Activated naive CD4-positive, alpha-beta T cell treated with anti-CD3 and anti-CD28 coated beads, Interleukin-2, amount 50 U/mL, for 72 hours (primary cell): ENCODE measurements at regions not wholly inside any gene's neighbourhood (a gene's known extent, or its start where the extent isn't known, plus 50 kb on each side); places are given as distances from the start of the nearest gene placed in this dataset.
A peak's percentile ranks its signal among the peaks of the same experiment; 100 is the strongest.
"Not testable (repeated sequence)": the region's sequence is repeated elsewhere in the genome, so short reads cannot be mapped to it uniquely, and the experiment has no call there.

Experiments
- ATAC-seq, 2 donors: fragments of 150-1000 bp; cut with Tn5 transposase; 2 replicates each; pipeline ENCODE4 v1.10.0; 2021; ENCODE audit warnings: mild to moderate bottlenecking in 2 of 2, moderate library complexity in 2 of 2
- DNase-seq, 2 donors: peaks; one replicate each; pipeline ENCODE4 v3.0.0; 2021 to 2022; ENCODE audit warnings: low spot score in 2 of 2
- H3K27ac Mint-ChIP-seq, 2 donors: one replicate each; pipeline ENCODE4 v1.8.0; 2022; ENCODE audit warnings: mild to moderate bottlenecking in 2 of 2, mixed read lengths in 2 of 2
- H3K36me3 Mint-ChIP-seq, 2 donors: one replicate each; pipeline ENCODE4 v1.8.0; 2022; ENCODE audit warnings: mixed read lengths in 2 of 2
- H3K9me3 Mint-ChIP-seq, 2 donors: one replicate each; pipeline ENCODE4 v1.8.0; 2022; ENCODE audit warnings: mixed read lengths in 2 of 2

- no peak for ATAC-seq
These were observed 766.9 kb upstream of the PCDH10 start for GRCh38 chr4:132382243-132382642.

DNA sequence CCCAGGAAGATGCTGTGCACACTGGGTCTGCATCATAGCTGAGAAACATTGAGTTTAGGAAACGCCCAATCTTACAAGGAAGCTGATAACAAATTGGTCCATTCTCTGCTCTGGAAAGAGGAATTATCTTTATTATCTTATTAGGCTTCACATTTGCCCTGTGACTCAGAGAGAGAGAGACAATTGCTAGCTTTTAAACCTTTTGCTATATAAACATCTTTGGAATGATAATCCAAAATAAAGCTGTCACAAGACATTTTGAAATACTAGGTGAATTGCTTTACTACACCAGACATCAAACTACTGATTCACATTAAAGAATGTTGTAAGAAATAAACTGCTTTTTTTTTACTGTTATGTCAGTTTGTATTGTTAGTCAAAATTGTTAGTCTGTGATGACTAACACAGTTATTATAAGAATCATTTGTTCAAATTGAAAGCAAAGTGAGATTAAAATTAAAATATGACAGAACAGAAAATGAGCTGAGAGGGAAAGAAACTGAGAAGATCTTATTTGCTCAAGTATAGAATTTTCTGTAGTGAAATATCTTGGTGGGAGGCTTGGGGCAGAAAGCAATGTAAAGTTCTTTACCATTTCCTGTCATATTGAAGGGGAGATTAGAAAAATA, 765.4 kb upstream of the PCDH10 start:
- H3K36me3 Mint-ChIP-seq, result no peaks in the 10 kb centered on the region
- peaks cover 14 to 17% of the 10 kb centered on the region in 2 donors for H3K9me3 Mint-ChIP-seq
- H3K27ac Mint-ChIP-seq, result no peak overlapping the region
- no peak for DNase-seq
- ATAC-seq, result no peak

More at GRCh38 chr4:132382243-132382642, 766.9 kb upstream of the PCDH10 start:
- Mint-ChIP-seq H3K27ac (no peak overlapping the region), H3K9me3 (peaks cover 14 to 17% of the 10 kb centered on the region in 2 donors), H3K36me3 (no peaks in the 10 kb centered on the region)
- no peak for DNase-seq

- H3K36me3 Mint-ChIP-seq, result no peaks in the 10 kb centered on the region
- H3K9me3 Mint-ChIP-seq, result peaks cover 13 to 14% of the 10 kb centered on the region in 2 donors
- no peak for ATAC-seq
- H3K27ac Mint-ChIP-seq, result no peak overlapping the region
- DNase-seq, result no peak
These were observed 764.4 kb upstream of the PCDH10 start for GRCh38 chr4:132384709-132385108.

DNA sequence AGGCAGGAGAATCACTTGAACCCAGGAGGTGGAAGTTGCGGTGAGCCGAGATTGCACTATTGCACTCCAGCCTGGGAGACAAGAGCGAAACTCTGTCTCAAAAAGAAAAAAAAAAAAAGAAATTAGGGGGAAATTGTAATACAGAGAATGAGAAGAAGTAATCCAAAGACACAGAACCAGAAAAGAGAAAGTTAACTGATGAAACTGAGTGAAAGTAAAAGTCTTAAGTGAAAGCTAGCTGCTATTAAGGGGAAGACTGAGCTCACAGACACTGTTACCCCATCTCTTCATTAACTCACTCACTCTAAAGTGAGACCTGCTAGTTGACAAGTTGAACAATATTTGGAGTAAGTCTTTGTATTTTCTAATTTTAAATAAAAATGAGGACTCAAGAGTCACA, 763.0 kb upstream of the PCDH10 start:
- H3K36me3 Mint-ChIP-seq, result no peaks in the 10 kb centered on the region

GRCh38 chr4:132387060-132387459, 762.0 kb upstream of the PCDH10 start:
- no peak overlapping the region for H3K27ac Mint-ChIP-seq
- H3K9me3 Mint-ChIP-seq, result peaks cover 5 to 9% of the 10 kb centered on the region in 2 donors
- no peaks in the 10 kb centered on the region for H3K36me3 Mint-ChIP-seq
- DNase-seq, result no peak
- no peak for ATAC-seq

More for the DNA sequence above, 763.0 kb upstream of the PCDH10 start:
- Mint-ChIP-seq H3K9me3 (peaks cover 9% of the 10 kb centered on the region in 2 donors), H3K27ac (no peak overlapping the region)
- ATAC-seq (no peak), DNase-seq (no peak)

DNA sequence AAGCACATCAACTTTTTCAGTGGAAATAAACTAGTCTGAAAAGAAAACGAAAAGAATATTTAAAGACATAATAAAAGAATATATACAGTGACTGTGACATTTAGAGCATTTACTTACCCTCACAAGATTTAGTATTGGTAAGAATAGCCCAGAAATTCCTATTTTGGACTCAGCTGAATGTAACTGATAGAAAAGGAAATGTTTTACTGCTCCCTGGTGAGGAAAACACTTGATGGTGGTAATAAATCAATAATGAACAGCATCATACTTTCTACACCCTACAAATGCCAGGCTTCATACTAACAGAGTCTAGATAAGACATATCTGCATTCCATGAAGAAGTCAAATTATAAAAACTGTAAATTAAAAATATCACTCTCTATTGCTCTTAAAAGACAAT, 753.5 kb upstream of the PCDH10 start:
- DNase-seq, result no peak
- H3K9me3 Mint-ChIP-seq, result peaks cover under 1 to 8% of the 10 kb centered on the region in 2 donors
- H3K36me3 Mint-ChIP-seq, result no peaks in the 10 kb centered on the region
- no peak overlapping the region for H3K27ac Mint-ChIP-seq
- ATAC-seq, result no peak

- DNase-seq, result no peak
- H3K27ac Mint-ChIP-seq, result no peak overlapping the region
- H3K9me3 Mint-ChIP-seq, result peaks cover 8 to 15% of the 10 kb centered on the region in 2 donors
- no peaks in the 10 kb centered on the region for H3K36me3 Mint-ChIP-seq
- ATAC-seq, result no peak
These were observed 752.5 kb upstream of the PCDH10 start for GRCh38 chr4:132396636-132397035.

- DNase-seq (no peak), ATAC-seq (no peak)
- H3K27ac Mint-ChIP-seq, result no peak overlapping the region
- H3K9me3 Mint-ChIP-seq, result peaks cover 20 to 21% of the 10 kb centered on the region in 2 donors
- H3K36me3 Mint-ChIP-seq, result no peaks in the 10 kb centered on the region
These were observed 731.9 kb upstream of the PCDH10 start for GRCh38 chr4:132417220-132417619.

- DNase-seq, result no peak
- no peak for ATAC-seq
- Mint-ChIP-seq H3K36me3 (no peaks in the 10 kb centered on the region), H3K27ac (no peak overlapping the region), H3K9me3 (peaks cover 5 to 9% of the 10 kb centered on the region in 2 donors)
These were observed 722.0 kb upstream of the PCDH10 start for GRCh38 chr4:132427125-132427524.

GRCh38 chr4:132437117-132437516, 712.0 kb upstream of the PCDH10 start:
- DNase-seq (no peak), ATAC-seq (no peak)
- Mint-ChIP-seq H3K36me3 (no peaks in the 10 kb centered on the region), H3K9me3 (peaks cover 4 to 8% of the 10 kb centered on the region in 2 donors), H3K27ac (no peak overlapping the region)

GRCh38 chr4:132445386-132445785, 703.7 kb upstream of the PCDH10 start:
- Mint-ChIP-seq H3K27ac (no peak overlapping the region), H3K9me3 (peaks cover 11 to 26% of the 10 kb centered on the region in 2 donors), H3K36me3 (peaks cover 0 to 6% of the 10 kb centered on the region in 2 donors)
- DNase-seq (no peak), ATAC-seq (no peak)

- Mint-ChIP-seq H3K36me3 (peaks cover 0 to 12% of the 10 kb centered on the region in 2 donors), H3K9me3 (peaks cover 10 to 23% of the 10 kb centered on the region in 2 donors)
- not testable (repeated sequence) for H3K27ac Mint-ChIP-seq, ATAC-seq, DNase-seq
These were observed 691.1 kb upstream of the PCDH10 start for GRCh38 chr4:132457987-132458386.

DNA sequence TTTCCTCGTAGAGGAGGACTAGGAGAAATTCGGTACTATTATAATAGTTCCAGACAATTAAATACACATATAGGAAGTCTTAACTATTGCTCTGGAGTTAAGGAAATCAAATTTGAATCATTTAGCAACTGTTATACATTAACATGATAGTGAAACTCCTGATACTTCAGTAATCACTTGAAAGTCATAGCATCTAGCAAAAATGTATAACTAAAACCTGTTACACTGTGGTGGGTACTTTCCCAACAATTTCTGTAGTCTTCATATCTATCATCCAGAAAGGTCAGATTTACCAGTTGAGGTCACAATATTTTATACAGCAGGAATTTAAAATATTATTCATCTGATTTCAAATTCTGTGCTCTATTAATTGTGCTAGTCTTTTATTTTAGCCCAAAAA, 669.6 kb upstream of the PCDH10 start:
- H3K27ac Mint-ChIP-seq, result no peak overlapping the region
- H3K36me3 Mint-ChIP-seq, result no peaks in the 10 kb centered on the region
- ATAC-seq, result no peak
- H3K9me3 Mint-ChIP-seq, result peaks cover 4 to 7% of the 10 kb centered on the region in 2 donors
- no peak for DNase-seq

- no peak for ATAC-seq
- Mint-ChIP-seq H3K36me3 (no peaks in the 10 kb centered on the region), H3K27ac (no peak overlapping the region), H3K9me3 (peaks cover 8 to 14% of the 10 kb centered on the region in 2 donors)
- no peak for DNase-seq
These were observed 660.5 kb upstream of the PCDH10 start for GRCh38 chr4:132488555-132488954.

DNA sequence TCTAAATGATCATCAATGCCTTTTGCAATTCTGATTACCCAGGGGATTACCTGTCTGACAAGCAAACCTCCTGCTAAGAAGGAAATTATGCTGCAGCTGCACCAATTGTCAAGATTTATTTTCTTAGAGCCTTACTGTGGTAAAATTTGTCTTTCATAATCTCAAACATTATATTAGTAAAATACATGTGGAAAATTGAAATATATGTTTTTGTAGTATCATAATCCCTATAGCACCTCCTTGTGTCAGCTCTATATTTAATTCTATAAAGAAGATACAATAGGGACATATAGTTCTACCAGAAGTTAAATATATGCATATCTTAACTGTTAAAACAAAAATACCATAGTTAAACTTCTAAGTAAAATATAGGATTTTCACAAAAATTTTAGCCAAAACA, 655.6 kb upstream of the PCDH10 start:
- DNase-seq, result no peak
- H3K27ac Mint-ChIP-seq, result no peak overlapping the region

GRCh38 chr4:132495267-132495812, 653.8 kb upstream of the PCDH10 start:
- DNase-seq, H3K27ac Mint-ChIP-seq, ATAC-seq, H3K36me3 Mint-ChIP-seq: not testable (repeated sequence)
- H3K9me3 Mint-ChIP-seq, result peaks cover 7 to 11% of the 10 kb centered on the region in 2 donors

More for the DNA sequence above, 655.6 kb upstream of the PCDH10 start:
- ATAC-seq, result no peak
- Mint-ChIP-seq H3K36me3 (no peaks in the 10 kb centered on the region), H3K9me3 (peaks cover 5 to 12% of the 10 kb centered on the region in 2 donors)

DNA sequence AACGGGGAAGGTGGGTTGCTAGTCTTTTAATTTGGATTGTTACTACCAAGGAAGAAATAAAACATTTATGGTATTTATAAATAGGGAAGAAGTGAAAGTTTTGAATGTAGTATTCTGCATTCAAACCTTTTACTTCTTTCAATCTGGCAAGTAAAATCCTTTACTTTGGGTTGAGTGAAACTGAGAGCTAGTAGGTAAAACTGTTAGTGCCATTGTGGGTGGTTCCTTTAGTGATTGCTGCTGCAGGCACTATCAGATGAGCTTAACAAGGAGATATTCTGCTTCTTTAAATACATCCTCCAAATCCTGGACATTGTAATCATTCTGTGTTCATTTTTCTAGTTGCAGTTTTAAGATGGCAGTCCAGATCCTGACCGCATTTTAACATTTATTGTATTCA, 650.9 kb upstream of the PCDH10 start:
- no peak for ATAC-seq
- H3K36me3 Mint-ChIP-seq, result no peaks in the 10 kb centered on the region
- H3K9me3 Mint-ChIP-seq, result peaks cover 4 to 11% of the 10 kb centered on the region in 2 donors
- no peak for DNase-seq
- H3K27ac Mint-ChIP-seq, result no peak overlapping the region

DNA sequence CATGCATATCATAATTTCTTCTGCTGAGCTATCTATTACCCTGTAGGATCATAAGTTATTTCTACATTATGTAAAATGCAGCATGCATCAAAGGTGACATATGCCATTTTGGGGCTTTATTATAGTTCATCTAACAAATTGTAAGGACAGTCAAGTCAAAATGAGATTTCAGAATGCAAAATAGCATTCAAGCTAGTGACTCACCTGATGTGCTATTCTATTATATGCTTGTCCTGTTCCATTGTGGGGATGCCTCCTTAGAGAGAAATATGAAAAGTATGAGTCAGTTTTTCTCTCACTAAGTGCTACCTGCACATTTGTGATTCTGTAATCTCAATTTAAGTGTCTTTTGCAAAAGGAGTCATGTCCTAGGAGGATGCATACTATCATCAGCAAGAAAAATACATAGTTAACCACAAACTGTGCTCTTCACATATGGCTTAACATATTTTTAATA, 647.0 kb upstream of the PCDH10 start:
- H3K9me3 Mint-ChIP-seq, result peaks cover 0 to 6% of the 10 kb centered on the region in 2 donors
- no peak overlapping the region for H3K27ac Mint-ChIP-seq
- no peaks in the 10 kb centered on the region for H3K36me3 Mint-ChIP-seq
- peak; percentile 22 to 72 for ATAC-seq
- no peak for DNase-seq
